ENCODE measurements at regions not wholly inside any gene's neighbourhood (a gene's known extent, or its start where the extent isn't known, plus 50 kb on each side); places are given as distances from the start of the nearest gene placed in this dataset.

DNA sequence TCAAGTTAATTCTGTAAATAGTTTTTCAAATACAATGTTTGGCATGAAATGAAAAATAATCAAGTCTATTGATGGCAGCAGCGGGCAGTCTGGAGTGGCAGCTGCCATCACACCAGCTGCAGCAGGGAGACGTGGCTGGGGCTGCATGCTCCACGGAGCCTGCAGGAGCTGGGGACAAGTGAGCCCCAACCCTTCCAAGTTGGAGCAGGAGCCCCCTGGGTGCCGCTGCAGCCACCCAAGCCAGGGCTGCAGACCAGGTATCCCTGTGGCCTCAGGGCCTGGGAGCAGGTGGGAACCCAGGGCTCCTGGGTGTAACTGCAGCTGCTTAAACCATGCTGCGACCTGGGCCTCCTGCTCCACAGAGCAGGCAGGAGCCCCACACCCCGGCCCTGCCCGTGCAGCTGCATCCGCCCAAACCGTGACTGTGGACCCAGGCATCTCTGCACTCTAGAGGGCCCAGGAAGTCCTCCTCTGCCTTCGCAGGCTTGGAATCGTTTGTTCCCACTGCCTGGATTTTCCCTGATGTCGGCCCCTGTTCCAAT is 257.4 kb downstream of the PLOD2 start:
- TF ChIP-seq, protein P1, sequence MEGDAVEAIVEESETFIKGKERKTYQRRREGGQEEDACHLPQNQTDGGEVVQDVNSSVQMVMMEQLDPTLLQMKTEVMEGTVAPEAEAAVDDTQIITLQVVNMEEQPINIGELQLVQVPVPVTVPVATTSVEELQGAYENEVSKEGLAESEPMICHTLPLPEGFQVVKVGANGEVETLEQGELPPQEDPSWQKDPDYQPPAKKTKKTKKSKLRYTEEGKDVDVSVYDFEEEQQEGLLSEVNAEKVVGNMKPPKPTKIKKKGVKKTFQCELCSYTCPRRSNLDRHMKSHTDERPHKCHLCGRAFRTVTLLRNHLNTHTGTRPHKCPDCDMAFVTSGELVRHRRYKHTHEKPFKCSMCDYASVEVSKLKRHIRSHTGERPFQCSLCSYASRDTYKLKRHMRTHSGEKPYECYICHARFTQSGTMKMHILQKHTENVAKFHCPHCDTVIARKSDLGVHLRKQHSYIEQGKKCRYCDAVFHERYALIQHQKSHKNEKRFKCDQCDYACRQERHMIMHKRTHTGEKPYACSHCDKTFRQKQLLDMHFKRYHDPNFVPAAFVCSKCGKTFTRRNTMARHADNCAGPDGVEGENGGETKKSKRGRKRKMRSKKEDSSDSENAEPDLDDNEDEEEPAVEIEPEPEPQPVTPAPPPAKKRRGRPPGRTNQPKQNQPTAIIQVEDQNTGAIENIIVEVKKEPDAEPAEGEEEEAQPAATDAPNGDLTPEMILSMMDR (IDR thresholded peaks at IDR 0.05; ENCODE audit: extremely low read depth, low read depth, low read length), result no peak
- no peak overlapping the region for H2AFZ ChIP-seq (ENCODE audit: low read length)
- H3K4me3 ChIP-seq (ENCODE audit: insufficient read depth, low read length), result no peak overlapping the region
- no peak overlapping the region for H3K27ac ChIP-seq (ENCODE audit: low read depth, low read length)
- DNase-seq (ENCODE audit: insufficient read length, low spot score, missing footprints), result no peak
- H4K20me1 ChIP-seq (ENCODE audit: insufficient read depth, low read length), result no peaks in the 10 kb centered on the region
- H3K9me3 ChIP-seq (ENCODE audit: low read depth, low read length), result no peaks in the 10 kb centered on the region
- H3K4me2 ChIP-seq (ENCODE audit: insufficient read depth, low read length), result no peak overlapping the region
- H3K4me1 ChIP-seq (ENCODE audit: insufficient read depth, low read length), result peaks cover 8% of the 10 kb centered on the region
- H3K36me3 ChIP-seq (ENCODE audit: insufficient read depth, low read length), result no peaks in the 10 kb centered on the region
- no peaks in the 10 kb centered on the region for H3K79me2 ChIP-seq (ENCODE audit: insufficient read depth, low read length)
- H3K27me3 ChIP-seq (ENCODE audit: insufficient read depth, low read length), result no peaks in the 10 kb centered on the region

DNA sequence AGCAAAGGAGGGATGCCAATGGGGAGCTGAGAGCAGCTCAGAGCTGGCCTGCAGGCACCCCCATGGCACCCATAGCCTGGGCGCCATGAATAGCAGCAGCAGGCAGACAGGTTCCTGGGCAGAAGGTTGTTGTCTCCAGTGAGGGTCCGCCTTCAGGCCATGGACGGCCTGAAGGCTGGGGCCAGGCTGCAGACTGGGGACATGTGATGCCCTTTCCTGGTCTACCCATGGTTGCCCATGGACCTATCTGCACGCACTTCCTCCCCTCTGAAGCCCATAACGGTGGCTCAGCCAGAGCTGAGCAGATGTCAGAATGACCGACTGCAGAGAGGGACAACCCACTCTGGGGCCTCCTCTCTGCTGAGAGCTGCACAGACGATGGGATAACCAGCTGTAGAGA is 256.8 kb downstream of the PLOD2 start:
- no peak overlapping the region for H3K4me3 ChIP-seq (ENCODE audit: insufficient read depth, low read length)
- TF ChIP-seq, protein P1 (IDR thresholded peaks at IDR 0.05; ENCODE audit: extremely low read depth, low read depth, low read length), result no peak

DNA sequence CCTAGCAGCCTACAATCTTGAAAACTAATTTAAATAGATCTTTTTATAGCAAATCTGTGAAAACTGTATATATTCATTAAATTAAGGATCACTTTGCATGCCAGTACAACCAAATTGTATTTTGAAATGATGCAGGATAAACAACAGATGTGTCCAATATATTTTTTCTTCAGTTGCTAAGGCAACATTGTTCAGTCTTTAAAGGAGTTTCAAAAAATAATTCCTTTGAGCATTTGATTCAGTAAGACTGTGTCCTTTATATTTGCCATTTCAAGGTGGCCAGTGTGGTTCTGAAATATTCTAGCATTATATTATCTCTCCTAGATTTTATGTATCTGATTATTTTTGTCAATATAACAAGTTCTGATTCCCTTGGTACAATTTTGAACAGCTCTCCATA is 254.7 kb downstream of the PLOD2 start:
- H3K27ac ChIP-seq (ENCODE audit: low read depth, low read length), result no peak overlapping the region
- no peak overlapping the region for H2AFZ ChIP-seq (ENCODE audit: low read length)
- no peaks in the 10 kb centered on the region for H4K20me1 ChIP-seq (ENCODE audit: insufficient read depth, low read length)
- TF ChIP-seq, protein P1 (IDR thresholded peaks at IDR 0.05; ENCODE audit: extremely low read depth, low read depth, low read length), result no peak
- no peaks in the 10 kb centered on the region for H3K79me2 ChIP-seq (ENCODE audit: insufficient read depth, low read length)
- H3K9me3 ChIP-seq (ENCODE audit: low read depth, low read length), result no peaks in the 10 kb centered on the region
- DNase-seq (ENCODE audit: insufficient read length, low spot score, missing footprints), result no peak
- H3K4me2 ChIP-seq (ENCODE audit: insufficient read depth, low read length), result no peak overlapping the region
- no peaks in the 10 kb centered on the region for H3K36me3 ChIP-seq (ENCODE audit: insufficient read depth, low read length)
- no peaks in the 10 kb centered on the region for H3K27me3 ChIP-seq (ENCODE audit: insufficient read depth, low read length)
- no peaks in the 10 kb centered on the region for H3K4me1 ChIP-seq (ENCODE audit: insufficient read depth, low read length)
- no peak overlapping the region for H3K4me3 ChIP-seq (ENCODE audit: insufficient read depth, low read length)

More for the DNA sequence above, 256.8 kb downstream of the PLOD2 start:
- Histone ChIP-seq H3K9me3 (ENCODE audit: low read depth, low read length) (no peaks in the 10 kb centered on the region), H4K20me1 (ENCODE audit: insufficient read depth, low read length) (no peaks in the 10 kb centered on the region), H2AFZ (ENCODE audit: low read length) (no peak overlapping the region), H3K27me3 (ENCODE audit: insufficient read depth, low read length) (no peaks in the 10 kb centered on the region), H3K36me3 (ENCODE audit: insufficient read depth, low read length) (no peaks in the 10 kb centered on the region), H3K79me2 (ENCODE audit: insufficient read depth, low read length) (no peaks in the 10 kb centered on the region), H3K4me1 (ENCODE audit: insufficient read depth, low read length) (peaks cover 2% of the 10 kb centered on the region), H3K27ac (ENCODE audit: low read depth, low read length) (no peak overlapping the region), H3K4me2 (ENCODE audit: insufficient read depth, low read length) (no peak overlapping the region)
- DNase-seq (ENCODE audit: insufficient read length, low spot score, missing footprints), result no peak

DNA sequence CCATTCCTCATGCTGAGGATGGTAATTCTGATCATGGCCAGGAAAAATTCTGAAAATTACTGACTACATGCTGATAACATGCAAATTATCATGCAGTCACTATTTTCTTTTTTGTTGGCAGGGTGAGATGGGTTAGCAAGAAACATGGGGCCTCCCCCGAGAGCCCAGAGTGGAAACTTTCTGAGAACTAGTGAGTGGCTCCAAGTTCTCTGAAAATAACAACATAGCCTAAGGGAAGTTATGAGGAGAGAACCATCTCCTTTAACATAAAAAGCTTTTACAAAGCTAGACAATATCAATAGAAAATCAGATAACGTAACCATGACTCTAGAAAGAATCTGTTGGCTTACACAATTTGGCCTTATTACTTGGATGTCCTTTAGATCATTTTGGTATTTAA is 254.2 kb downstream of the PLOD2 start:
- Histone ChIP-seq H4K20me1 (ENCODE audit: insufficient read depth, low read length) (no peaks in the 10 kb centered on the region), H3K27me3 (ENCODE audit: insufficient read depth, low read length) (no peaks in the 10 kb centered on the region), H3K36me3 (ENCODE audit: insufficient read depth, low read length) (no peaks in the 10 kb centered on the region), H3K4me3 (ENCODE audit: insufficient read depth, low read length) (no peak overlapping the region), H3K9me3 (ENCODE audit: low read depth, low read length) (no peaks in the 10 kb centered on the region), H3K4me1 (ENCODE audit: insufficient read depth, low read length) (no peaks in the 10 kb centered on the region), H3K4me2 (ENCODE audit: insufficient read depth, low read length) (no peak overlapping the region), H3K27ac (ENCODE audit: low read depth, low read length) (no peak overlapping the region), H2AFZ (ENCODE audit: low read length) (no peak overlapping the region), H3K79me2 (ENCODE audit: insufficient read depth, low read length) (no peaks in the 10 kb centered on the region)
- TF ChIP-seq, protein P1 (IDR thresholded peaks at IDR 0.05; ENCODE audit: extremely low read depth, low read depth, low read length), result no peak
- no peak for DNase-seq (ENCODE audit: insufficient read length, low spot score, missing footprints)

Measured in osteoblast (primary cell).